Hepatocyte (in vitro differentiated cells): ENCODE measurements at regions not wholly inside any gene's neighbourhood (a gene's known extent, or its start where the extent isn't known, plus 50 kb on each side); places are given as distances from the start of the nearest gene placed in this dataset.

Experiments
- CTCF ChIP-seq: fragments of 200-600 bp; sonication (generic); IDR thresholded peaks from 2 replicates; pipeline ENCODE4 v1.5.1; 2016; ENCODE audit warnings: antibody characterized with exemption, mild to moderate bottlenecking; ENCODE audit not compliant: poor library complexity
- EZH2 ChIP-seq: fragments of 200-600 bp; sonication (generic); IDR thresholded peaks from 2 replicates; pipeline ENCODE4 v1.6.1; 2016; ENCODE audit warnings: antibody characterized with exemption, mild to moderate bottlenecking, borderline replicate concordance

DNA sequence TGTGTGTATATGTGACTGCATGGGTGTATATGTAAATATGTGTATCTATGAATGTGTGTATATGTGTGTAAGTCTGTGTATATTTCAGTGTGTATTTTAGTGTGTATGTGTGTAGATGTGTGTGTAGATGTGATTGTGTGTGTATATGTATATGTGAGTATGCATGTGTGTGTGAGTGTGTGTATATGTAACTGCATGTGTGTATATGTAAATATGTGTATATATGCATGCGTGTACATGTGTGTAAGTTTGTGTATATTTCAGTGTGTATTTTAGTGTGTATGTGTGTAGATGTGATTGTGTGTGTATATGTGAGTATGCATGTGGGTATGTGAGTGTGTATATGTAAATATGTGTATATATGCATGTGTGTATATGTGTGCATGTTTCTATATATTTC is 169.9 kb downstream of the MN1 start:
- TF ChIP-seq CTCF (no peak), EZH2 (no peak)
